OCI-LY3 (cell line): ENCODE measurements at regions not wholly inside any gene's neighbourhood (a gene's known extent, or its start where the extent isn't known, plus 50 kb on each side); places are given as distances from the start of the nearest gene placed in this dataset.

Experiments used
- CTCF ChIP-seq: fragments of 200-600, 300-600 bp; sonication (generic); IDR thresholded peaks from 2 replicates; pipeline ENCODE4 v1.5.1; 2014; ENCODE audit warnings: antibody characterized with exemption, low read length, low read depth
- EZH2phosphoT487 ChIP-seq: fragments of 200-600 bp; shearing (Covaris generic); IDR thresholded peaks from 2 replicates; pipeline ENCODE4 v1.6.1; 2018; ENCODE audit warnings: antibody characterized with exemption, mixed run types, low read depth

DNA sequence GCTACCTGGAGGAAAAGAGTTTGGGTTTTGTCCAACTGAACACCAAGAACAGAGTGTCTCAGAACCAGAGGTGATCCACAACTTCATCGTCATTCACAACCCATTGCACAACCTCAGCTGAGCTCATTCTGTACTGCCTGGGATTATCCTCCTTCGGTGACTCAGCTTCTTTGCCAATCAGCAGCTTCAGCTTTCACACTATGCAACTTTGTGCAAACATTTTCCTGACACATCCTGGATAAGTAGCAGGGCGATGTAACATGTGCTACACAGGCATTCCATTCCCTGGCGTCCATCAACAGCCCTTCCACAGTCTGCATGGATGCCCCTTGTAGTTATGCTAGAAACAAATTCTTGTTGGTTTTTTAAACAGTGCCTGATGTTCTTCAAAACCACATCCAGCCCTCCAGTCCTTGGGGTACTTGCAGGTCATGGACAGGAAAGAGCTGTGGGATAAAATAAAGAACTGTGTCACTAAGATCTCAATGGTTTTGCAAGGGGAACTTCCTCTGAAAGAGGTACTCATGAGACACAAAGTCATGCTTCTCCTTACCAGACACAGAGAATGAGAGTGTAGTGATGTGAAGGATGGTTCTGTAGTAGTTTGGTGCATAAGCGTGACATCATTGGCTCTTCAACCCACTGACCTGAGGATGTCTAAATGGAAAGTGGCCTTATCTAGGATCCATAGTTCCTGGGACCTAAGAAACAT, 478.5 kb downstream of the KIF20B start:
- no peak for TF ChIP-seq CTCF
- no peak for TF ChIP-seq EZH2phosphoT487
